Uterus (tissue), 2 donors: ENCODE measurements at regions not wholly inside any gene's neighbourhood (a gene's known extent, or its start where the extent isn't known, plus 50 kb on each side); places are given as distances from the start of the nearest gene placed in this dataset.

Experiments
- CTCF ChIP-seq, 4 experiments: fragments of 200-600 bp in 2 of 4; fragments of 450-650 bp in 2 of 4; sonication (generic) in 2 of 4; IDR thresholded peaks; one replicate each; pipeline ENCODE4 v1.5.1; 2016 to 2019; ENCODE audit warnings: antibody characterized with exemption in 4 of 4, mild to moderate bottlenecking in 2 of 4, moderate library complexity in 1 of 4
- POLR2A ChIP-seq, 2 donors: fragments of 450-650 bp; IDR thresholded peaks; one replicate each; pipeline ENCODE4 v1.6.1; 2016; ENCODE audit warnings: antibody characterized with exemption in 2 of 2, mild to moderate bottlenecking in 1 of 2, moderate library complexity in 1 of 2

- TF ChIP-seq CTCF (IDR thresholded peaks at IDR 0.05) = no peak
- TF ChIP-seq POLR2A (IDR thresholded peaks at IDR 0.05) = no peak
These were observed 506.0 kb downstream of the BRINP3 start for GRCh38 chr1:189971656-189972055.
